ENCODE measurements at regions not wholly inside any gene's neighbourhood (a gene's known extent, or its start where the extent isn't known, plus 50 kb on each side); places are given as distances from the start of the nearest gene placed in this dataset.

DNA sequence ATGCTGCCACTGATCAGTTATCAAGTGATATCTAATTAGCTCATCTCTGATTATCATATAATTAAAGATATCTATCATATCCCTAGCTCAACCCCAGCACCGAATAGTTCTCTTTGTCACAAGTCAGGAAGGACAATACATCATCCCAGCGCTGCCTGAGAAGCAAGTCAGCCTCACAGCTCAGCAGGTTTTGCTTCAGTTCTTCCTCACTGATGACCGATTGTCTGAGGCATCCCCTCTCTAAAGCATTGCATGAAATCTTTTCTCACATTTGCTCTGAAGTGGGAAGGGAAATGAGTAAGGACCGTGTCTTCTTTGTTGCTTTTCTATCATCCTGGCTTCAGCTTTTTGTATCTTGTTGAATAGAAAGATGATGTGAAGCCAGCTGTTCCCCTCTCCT lies 247.9 kb downstream of the CMPK2 start:
- TF ChIP-seq POLR2A (IDR thresholded peaks at IDR 0.05; ENCODE audit: low read length) (no peak), GATA1 (IDR thresholded peaks at IDR 0.05; ENCODE audit: low read depth, low read length) (no peak)
